Endothelial cell of umbilical vein (primary cell): ENCODE measurements at regions not wholly inside any gene's neighbourhood (a gene's known extent, or its start where the extent isn't known, plus 50 kb on each side); places are given as distances from the start of the nearest gene placed in this dataset.

Experiments used
- BruUV-seq: library from RNA; stranded (reverse); fragments of 400-500 nt; replicated peaks from 2 replicates; lab custom pipeline; 2021; lab: Mats Ljungman, UMichigan
- CTCF ChIA-PET: fragments of 300-600, 350-600 bp; sonication (Branson Sonifier 250); formaldehyde crosslinking; loops from one replicate; lab custom pipeline; 2021; ENCODE audit warnings: antibody characterized with exemption, inconsistent platforms; lab: Charles Lee
- POLR2A ChIA-PET: fragments of 300-600, 350-600 bp; sonication (Branson Sonifier 250); formaldehyde crosslinking; loops from one replicate; lab custom pipeline; 2021; ENCODE audit warnings: antibody characterized with exemption, inconsistent platforms; lab: Charles Lee
- DNase-seq: peaks from one replicate; pipeline ENCODE4 v3.0.0-alpha.2; 2011; ENCODE audit warnings: low read depth, low spot score
- FAIRE-seq: peaks from 2 replicates; lab custom pipeline; 2011; peaks lifted over from hg19 to GRCh38; lab: Jason Lieb, UNC
- H2AFZ ChIP-seq: 2 replicates; pipeline ENCODE4 v1.6.0; 2012; ENCODE audit warnings: low read depth, low read length, control low read depth, inconsistent platforms
- H3K27ac ChIP-seq: 2 replicates; pipeline ENCODE4 v1.5.1; 2011; ENCODE audit warnings: low read depth, mild to moderate bottlenecking, control low read depth, low read length, moderate library complexity; ENCODE audit not compliant: insufficient read depth
- H3K27me3 ChIP-seq, 2 experiments: 2 replicates each; pipeline versions ENCODE4 v1.6.0 to v1.6.1; 2011; ENCODE audit warnings: low read length in 2 of 2, mixed read lengths in 1 of 2; ENCODE audit not compliant: control insufficient read depth in 2 of 2, insufficient read depth in 2 of 2
- H3K36me3 ChIP-seq, 2 experiments: 2 replicates in 1 of 2; 3 replicates in 1 of 2; pipeline ENCODE4 v1.5.1; 2011; ENCODE audit warnings: low read length in 2 of 2, mild to moderate bottlenecking in 1 of 2, moderate library complexity in 1 of 2; ENCODE audit not compliant: control insufficient read depth in 2 of 2, insufficient read depth in 2 of 2; ENCODE audit errors: extremely low read depth in 1 of 2
- H3K4me1 ChIP-seq: 3 replicates; pipeline ENCODE4 v1.5.1; 2011; ENCODE audit warnings: mild to moderate bottlenecking, low read length; ENCODE audit not compliant: control insufficient read depth, insufficient read depth; ENCODE audit errors: extremely low read depth
- H3K4me2 ChIP-seq: 2 replicates; pipeline ENCODE4 v1.6.1; 2011; ENCODE audit warnings: low read length, control low read depth, mixed read lengths; ENCODE audit not compliant: insufficient read depth
- H3K4me3 ChIP-seq, 3 experiments: fragments of 200-600 bp in 1 of 3; sonication (generic), shearing (Covaris generic) in 1 of 3; replicated peaks in 1 of 3; 2 replicates each; pipeline ENCODE4 v1.5.1; 2011 to 2016; ENCODE audit warnings: control low read depth in 3 of 3, low read length in 3 of 3, mild to moderate bottlenecking in 2 of 3, inconsistent platforms in 1 of 3, low read depth in 1 of 3, moderate library complexity in 1 of 3; ENCODE audit not compliant: insufficient read depth in 1 of 3
- H3K79me2 ChIP-seq: 2 replicates; pipeline ENCODE4 v1.6.0; 2012; ENCODE audit warnings: low read length, inconsistent platforms; ENCODE audit not compliant: control insufficient read depth, insufficient read depth
- H3K9ac ChIP-seq: replicated peaks from 2 replicates; pipeline ENCODE3; 2011; ENCODE audit warnings: low read length, control low read depth; ENCODE audit not compliant: insufficient read depth; ENCODE audit errors: extremely low read depth
- H3K9me1 ChIP-seq: replicated peaks from 3 replicates; pipeline ENCODE4 v1.6.0; 2011; ENCODE audit warnings: mild to moderate bottlenecking, low read length; ENCODE audit not compliant: control insufficient read depth, insufficient read depth; ENCODE audit errors: extremely low read depth
- H3K9me3 ChIP-seq: replicated peaks from 2 replicates; pipeline ENCODE4 v1.5.1; 2012; ENCODE audit warnings: low read length, inconsistent platforms; ENCODE audit not compliant: control insufficient read depth, insufficient read depth
- H4K20me1 ChIP-seq: replicated peaks from 2 replicates; pipeline ENCODE3; 2011; ENCODE audit warnings: mild to moderate bottlenecking, low read length; ENCODE audit not compliant: control insufficient read depth, insufficient read depth; ENCODE audit errors: extremely low read depth
- EZH2 ChIP-seq: IDR thresholded peaks from 2 replicates; pipeline ENCODE4 v1.6.1; 2012; ENCODE audit warnings: borderline replicate concordance, low read depth, mild to moderate bottlenecking, moderate library complexity, low read length, inconsistent platforms; ENCODE audit not compliant: severe bottlenecking
- FOS ChIP-seq: IDR thresholded peaks from 2 replicates; pipeline ENCODE4 v1.6.1; 2011; ENCODE audit warnings: mild to moderate bottlenecking, low read length, moderate library complexity, borderline replicate concordance; ENCODE audit not compliant: insufficient read depth
- GATA2 ChIP-seq: IDR thresholded peaks from 2 replicates; pipeline ENCODE4 v1.7.0; 2011; ENCODE audit warnings: low read depth, mild to moderate bottlenecking, moderate library complexity, mixed read lengths, low read length; ENCODE audit not compliant: insufficient read length, insufficient read depth
- JUN ChIP-seq: IDR thresholded peaks from 2 replicates; pipeline ENCODE4 v1.6.1; 2011; ENCODE audit warnings: borderline replicate concordance, low read depth; ENCODE audit not compliant: insufficient read length, insufficient read depth
- MAX ChIP-seq: IDR thresholded peaks from 2 replicates; pipeline ENCODE4 v1.6.1; 2011; ENCODE audit not compliant: insufficient read depth, insufficient read length
- MYC ChIP-seq: IDR thresholded peaks from one replicate; pipeline ENCODE4 v1.6.1; 2011; ENCODE audit warnings: mild to moderate bottlenecking, low read depth, low read length
- POLR2A ChIP-seq: IDR thresholded peaks from 2 replicates; pipeline ENCODE4 v1.6.1; 2012; ENCODE audit warnings: low read depth, mild to moderate bottlenecking, control low read depth, low read length
- POLR2AphosphoS5 ChIP-seq: IDR thresholded peaks from 2 replicates; pipeline ENCODE4 v1.6.1; 2012; ENCODE audit warnings: low read depth, mild to moderate bottlenecking, control low read depth, low read length, moderate library complexity; ENCODE audit not compliant: insufficient read depth
- dilution Hi-C: fragments of 300-500 bp; cut with MboI; formaldehyde crosslinking; loops from one replicate; pipeline ENCODE4 v1.15.0; 2019; ENCODE audit warnings: low sequenced_read_pairs; ENCODE audit not compliant: extremely low pct_ligation_motif_present
- intact Hi-C: fragments of 100-400 bp; cut with micrococcal nuclease; formaldehyde crosslinking; loops from one replicate; pipeline ENCODE4 v1.10.0; 2022
- TF ChIP-seq, protein P1 (sequence below), 2 donors: IDR thresholded peaks; 1 replicate in 1 of 2; 2 replicates in 1 of 2; pipeline ENCODE4 v1.5.1; 2011; ENCODE audit warnings: low read length in 2 of 2, mild to moderate bottlenecking in 2 of 2, moderate library complexity in 2 of 2, control low read depth in 1 of 2, inconsistent platforms in 1 of 2, low read depth in 1 of 2; ENCODE audit not compliant: insufficient read depth in 1 of 2; ENCODE audit errors: extremely low read depth in 1 of 2

GRCh38 chr2:188051706-188052105 is 240.0 kb upstream of the GULP1 start:
- Histone ChIP-seq H3K9ac (no peak overlapping the region), H2AFZ (no peak overlapping the region), H3K79me2 (no peaks in the 10 kb centered on the region), H4K20me1 (no peaks in the 10 kb centered on the region), H3K4me3 (no peak overlapping the region), H3K4me2 (no peak overlapping the region), H3K9me1 (no peaks in the 10 kb centered on the region), H3K4me1 (no peaks in the 10 kb centered on the region), H3K27me3 (no peaks in the 10 kb centered on the region), H3K27ac (no peak overlapping the region), H3K9me3 (no peaks in the 10 kb centered on the region), H3K36me3 (no peaks in the 10 kb centered on the region)
- POLR2A ChIA-PET, result no interaction called here
- BruUV-seq, result no TSS peak
- no peak for DNase-seq
- TF ChIP-seq MYC (no peak), EZH2 (no peak)
- intact Hi-C loops, result no loop called here
- dilution Hi-C loops, result no loop called here
- no peak for FAIRE-seq
- CTCF ChIA-PET, result no interaction called here

DNA sequence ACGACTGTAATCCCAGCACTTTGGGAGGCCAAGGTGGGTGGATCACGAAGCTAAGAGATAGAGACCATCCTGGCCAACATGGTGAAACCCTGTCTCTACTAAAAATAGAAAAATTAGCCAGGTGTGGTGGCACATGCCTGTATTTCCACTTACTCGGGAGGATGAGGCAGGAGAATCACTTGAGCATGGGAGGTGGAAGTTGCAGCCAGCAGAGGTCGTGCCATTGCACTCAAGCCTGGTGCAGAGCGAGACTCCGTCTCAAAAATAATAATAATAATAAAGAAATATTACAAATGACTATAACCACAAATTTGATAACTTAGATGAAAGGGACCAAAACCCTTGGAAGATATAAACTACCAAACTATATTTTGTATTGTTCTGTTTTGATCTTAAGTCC is 226.3 kb upstream of the GULP1 start:
- H3K4me3 ChIP-seq, result no peak overlapping the region

More for the DNA sequence above, 226.3 kb upstream of the GULP1 start:
- intact Hi-C loops, result no loop called here
- no peak for TF ChIP-seq FOS
- no peak for TF ChIP-seq MAX
- no peak for TF ChIP-seq GATA2
- no peak for TF ChIP-seq MYC
- TF ChIP-seq, protein P1, sequence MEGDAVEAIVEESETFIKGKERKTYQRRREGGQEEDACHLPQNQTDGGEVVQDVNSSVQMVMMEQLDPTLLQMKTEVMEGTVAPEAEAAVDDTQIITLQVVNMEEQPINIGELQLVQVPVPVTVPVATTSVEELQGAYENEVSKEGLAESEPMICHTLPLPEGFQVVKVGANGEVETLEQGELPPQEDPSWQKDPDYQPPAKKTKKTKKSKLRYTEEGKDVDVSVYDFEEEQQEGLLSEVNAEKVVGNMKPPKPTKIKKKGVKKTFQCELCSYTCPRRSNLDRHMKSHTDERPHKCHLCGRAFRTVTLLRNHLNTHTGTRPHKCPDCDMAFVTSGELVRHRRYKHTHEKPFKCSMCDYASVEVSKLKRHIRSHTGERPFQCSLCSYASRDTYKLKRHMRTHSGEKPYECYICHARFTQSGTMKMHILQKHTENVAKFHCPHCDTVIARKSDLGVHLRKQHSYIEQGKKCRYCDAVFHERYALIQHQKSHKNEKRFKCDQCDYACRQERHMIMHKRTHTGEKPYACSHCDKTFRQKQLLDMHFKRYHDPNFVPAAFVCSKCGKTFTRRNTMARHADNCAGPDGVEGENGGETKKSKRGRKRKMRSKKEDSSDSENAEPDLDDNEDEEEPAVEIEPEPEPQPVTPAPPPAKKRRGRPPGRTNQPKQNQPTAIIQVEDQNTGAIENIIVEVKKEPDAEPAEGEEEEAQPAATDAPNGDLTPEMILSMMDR (IDR thresholded peaks at IDR 0.05; ENCODE audit: extremely low read depth in 1 of 2, insufficient read depth in 1 of 2, low read depth in 1 of 2, low read length in 2 of 2), result no peak
- TF ChIP-seq JUN, result no peak
- TF ChIP-seq POLR2A, result no peak
- TF ChIP-seq POLR2AphosphoS5, result no peak
- no peak for TF ChIP-seq EZH2
- Histone ChIP-seq H3K4me2 (no peak overlapping the region), H3K27ac (no peak overlapping the region), H3K36me3 (no peaks in the 10 kb centered on the region), H2AFZ (no peak overlapping the region), H3K4me1 (no peaks in the 10 kb centered on the region), H3K27me3 (no peaks in the 10 kb centered on the region), H3K9ac (no peak overlapping the region), H3K79me2 (no peaks in the 10 kb centered on the region), H3K9me3 (no peaks in the 10 kb centered on the region), H4K20me1 (no peaks in the 10 kb centered on the region), H3K9me1 (no peaks in the 10 kb centered on the region)
- BruUV-seq, result no TSS peak
- dilution Hi-C loops, result no loop called here
- DNase-seq (no peak), FAIRE-seq (no peak)
- ChIA-PET CTCF (no interaction called here), POLR2A (no interaction called here)
